Thymus (tissue), 11 donors: ENCODE measurements at regions not wholly inside any gene's neighbourhood (a gene's known extent, or its start where the extent isn't known, plus 50 kb on each side); places are given as distances from the start of the nearest gene placed in this dataset.

Source experiments
- DNase-seq, 9 donors: peaks; one replicate each; pipeline ENCODE4 v3.0.0-alpha.2; 2013; ENCODE audit warnings: low spot score in 9 of 9, low read depth in 6 of 9, missing footprints in 1 of 9
- H3K27ac ChIP-seq, 2 donors: one replicate each; pipeline ENCODE4 v1.5.1; 2013; ENCODE audit warnings: control low read depth in 1 of 2, low read depth in 1 of 2, low read length in 1 of 2, mild to moderate bottlenecking in 1 of 2, moderate library complexity in 1 of 2
- H3K27me3 ChIP-seq, 2 donors: one replicate each; pipeline ENCODE4 v1.5.1; 2013; ENCODE audit warnings: low read length in 1 of 2; ENCODE audit not compliant: control insufficient read depth in 2 of 2, insufficient read depth in 1 of 2
- H3K36me3 ChIP-seq, 2 donors: one replicate each; pipeline ENCODE4 v1.5.1; 2013; ENCODE audit warnings: low read length in 1 of 2, mild to moderate bottlenecking in 1 of 2, moderate library complexity in 1 of 2; ENCODE audit not compliant: control insufficient read depth in 2 of 2, insufficient read depth in 2 of 2
- H3K4me1 ChIP-seq, 2 donors: one replicate each; pipeline ENCODE4 v1.5.1; 2013; ENCODE audit warnings: low read length in 2 of 2; ENCODE audit not compliant: control insufficient read depth in 2 of 2, insufficient read depth in 2 of 2
- H3K4me3 ChIP-seq, 2 donors: one replicate each; pipeline ENCODE4 v1.5.1; 2013; ENCODE audit warnings: low read length in 2 of 2, control low read depth in 1 of 2, mild to moderate bottlenecking in 1 of 2
- H3K9me3 ChIP-seq, 2 donors: one replicate each; pipeline ENCODE4 v1.5.1; 2013; ENCODE audit warnings: low read length in 1 of 2, mild to moderate bottlenecking in 1 of 2; ENCODE audit not compliant: control insufficient read depth in 2 of 2, insufficient read depth in 1 of 2
- WGBS: extraction: QIAGEN DNeasy Blood & Tissue Kit; methylation state at CpG from one replicate; pipeline ENCODE4 v1.1.7; 2013; 5-methylcytosine and 5-hydroxymethylcytosine counted together
- donor health status: healthy.

DNA sequence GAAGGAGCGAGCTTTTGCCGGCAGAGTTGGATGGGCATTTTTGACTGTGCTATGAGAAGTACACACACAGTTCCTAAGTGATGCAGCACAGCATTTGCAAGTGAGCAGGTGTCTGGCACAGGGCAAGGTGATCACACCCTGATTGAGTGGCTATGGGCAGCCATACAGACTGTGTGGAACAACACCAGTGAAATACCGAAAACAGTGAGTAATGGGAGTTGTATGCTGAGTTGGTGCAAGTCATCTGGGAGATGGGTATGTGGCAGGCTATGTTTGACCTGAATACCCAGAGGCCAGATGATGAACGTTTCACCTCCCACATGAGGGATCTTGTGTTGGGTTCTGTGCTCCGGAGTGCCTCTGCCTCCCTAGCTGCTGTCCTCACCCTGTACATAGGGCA lies 53.5 kb upstream of the TIPARP start:
- no peak for DNase-seq
- Histone ChIP-seq H3K4me3 (no peak overlapping the region), H3K36me3 (no peaks in the 10 kb centered on the region), H3K9me3 (peaks cover 0 to 5% of the 10 kb centered on the region in 2 donors), H3K4me1 (no peaks in the 10 kb centered on the region), H3K27ac (no peak overlapping the region), H3K27me3 (no peaks in the 10 kb centered on the region)
- 97% methylated on average over 5 of the region's 5 CpGs for WGBS

DNA sequence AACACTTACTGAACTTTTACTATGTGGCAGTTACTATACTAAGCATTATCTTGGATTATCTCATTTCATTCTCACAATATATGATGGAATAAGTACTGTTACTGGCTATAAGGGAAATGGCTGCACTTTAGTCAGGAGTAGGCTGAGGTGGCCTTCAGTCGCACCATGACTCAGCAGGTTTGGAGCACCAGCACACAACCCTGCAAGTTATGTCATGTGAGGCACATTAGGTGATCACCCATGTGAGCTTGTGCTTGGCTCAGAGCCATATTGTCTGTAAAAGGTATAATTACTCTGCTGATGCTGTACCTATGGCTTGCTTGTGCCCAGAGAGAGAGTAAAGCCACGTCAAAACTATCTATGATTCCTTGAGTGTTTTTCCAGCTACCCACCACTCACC lies 54.1 kb upstream of the TIPARP start:
- Histone ChIP-seq H3K9me3 (peaks cover 0 to 4% of the 10 kb centered on the region in 2 donors), H3K4me1 (no peaks in the 10 kb centered on the region), H3K36me3 (no peaks in the 10 kb centered on the region), H3K4me3 (no peak overlapping the region), H3K27ac (no peak overlapping the region), H3K27me3 (no peaks in the 10 kb centered on the region)
- DNase-seq: no peak
- 87% methylated on average over 2 of the region's 2 CpGs for WGBS

DNA sequence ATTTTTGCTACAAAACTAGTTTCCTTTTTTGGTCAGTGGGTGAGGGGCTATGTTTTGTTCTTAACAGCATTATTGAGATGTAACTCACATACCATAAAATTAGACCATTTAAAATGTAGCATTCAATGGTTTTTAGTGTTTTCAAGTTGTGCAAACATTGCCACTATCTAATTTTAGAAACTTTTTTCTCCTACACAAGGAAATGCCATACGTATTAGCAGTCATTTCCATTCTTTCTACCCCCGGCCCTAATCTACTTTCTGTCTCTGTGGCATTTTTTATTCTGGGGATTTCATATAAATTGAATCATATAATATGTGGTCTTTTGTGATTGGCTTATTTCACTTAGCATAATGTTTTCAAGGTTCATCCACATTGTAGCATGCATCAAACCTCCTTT lies 55.0 kb upstream of the TIPARP start:
- WGBS: 97% methylated on average over 2 of the region's 2 CpGs
- Histone ChIP-seq H3K27me3 (no peaks in the 10 kb centered on the region), H3K27ac (no peak overlapping the region), H3K4me3 (no peak overlapping the region), H3K4me1 (no peaks in the 10 kb centered on the region), H3K9me3 (no peaks in the 10 kb centered on the region), H3K36me3 (no peaks in the 10 kb centered on the region)
- no peak for DNase-seq

DNA sequence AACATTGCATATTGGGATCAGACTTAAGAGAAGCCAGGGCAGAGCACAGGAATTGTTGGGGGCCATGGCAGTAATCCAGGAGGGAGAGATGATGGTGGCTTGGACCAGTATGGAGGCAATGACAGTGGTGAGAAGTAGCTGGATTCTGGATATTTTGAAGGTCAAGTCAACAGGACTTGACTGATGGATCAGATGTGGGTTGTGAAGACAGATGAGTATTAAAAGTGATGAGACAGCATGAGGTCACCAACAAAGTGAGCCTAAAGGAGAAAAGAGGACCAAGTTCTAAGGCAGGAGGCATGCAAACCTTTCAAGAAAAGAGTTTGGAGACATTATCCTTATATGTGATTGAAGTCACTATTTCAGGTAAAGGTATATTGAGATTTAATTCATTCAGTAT lies 56.6 kb upstream of the TIPARP start:
- no peak for DNase-seq
- Histone ChIP-seq H3K9me3 (no peaks in the 10 kb centered on the region), H3K27ac (no peak overlapping the region)

DNA sequence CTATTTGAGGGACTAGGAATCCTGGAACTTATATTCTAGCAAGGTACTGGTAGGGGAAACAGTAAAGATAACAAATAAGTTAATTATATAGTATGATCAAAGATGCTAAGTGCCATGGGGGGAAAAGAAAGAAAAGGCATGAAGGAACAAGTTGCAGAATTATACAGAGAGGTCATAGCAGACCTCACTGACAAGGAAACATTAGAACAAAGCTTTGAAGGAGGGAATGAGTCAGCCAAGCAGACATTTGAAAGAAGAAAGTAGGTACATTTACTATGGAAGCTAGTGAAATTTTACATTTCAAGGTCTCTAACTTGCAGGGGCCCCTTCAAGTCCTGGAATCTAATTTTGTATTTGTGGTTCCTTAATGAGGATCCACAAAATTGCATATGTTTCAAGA lies 57.2 kb upstream of the TIPARP start:
- Histone ChIP-seq H3K27ac (no peak overlapping the region), H3K36me3 (no peaks in the 10 kb centered on the region), H3K4me3 (no peak overlapping the region), H3K4me1 (no peaks in the 10 kb centered on the region), H3K9me3 (no peaks in the 10 kb centered on the region), H3K27me3 (no peaks in the 10 kb centered on the region)
- no peak for DNase-seq

More for the DNA sequence above, 56.6 kb upstream of the TIPARP start:
- Histone ChIP-seq H3K4me1 (no peaks in the 10 kb centered on the region), H3K27me3 (no peaks in the 10 kb centered on the region), H3K36me3 (no peaks in the 10 kb centered on the region), H3K4me3 (no peak overlapping the region)

DNA sequence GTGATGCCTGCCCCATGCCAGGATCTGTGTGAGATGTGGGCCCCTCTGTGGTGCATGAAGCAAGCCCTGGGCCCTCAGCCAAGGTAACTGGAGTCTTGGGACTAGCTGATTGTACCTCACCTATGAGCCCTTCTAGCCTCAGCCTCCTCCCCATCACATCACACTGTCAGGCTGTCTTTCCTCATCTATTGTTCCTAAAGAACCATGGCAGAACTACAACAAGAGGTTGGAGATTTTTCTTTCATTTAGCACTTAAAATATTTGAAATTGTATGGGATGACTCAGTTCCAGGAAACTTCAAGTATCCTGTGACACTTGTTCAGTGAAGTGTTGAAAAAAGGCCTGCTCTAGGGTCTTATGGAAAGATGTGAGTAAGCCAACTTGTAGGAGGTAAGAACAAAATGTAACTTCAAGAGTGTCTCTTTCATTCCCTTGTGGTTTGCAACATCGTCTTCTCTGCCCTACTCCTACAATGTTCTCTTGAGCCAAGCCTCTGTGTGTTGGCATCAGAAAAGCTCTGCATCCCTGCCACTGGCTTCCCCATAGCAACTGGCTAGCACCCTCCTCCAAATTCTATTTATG lies 58.7 kb upstream of the TIPARP start:
- H3K4me3 ChIP-seq: no peak overlapping the region
- H3K4me1 ChIP-seq: no peaks in the 10 kb centered on the region
- H3K27ac ChIP-seq: no peak overlapping the region
- 88% methylated on average over 1 of the region's 1 CpG for WGBS
- H3K9me3 ChIP-seq: no peaks in the 10 kb centered on the region
- no peaks in the 10 kb centered on the region for H3K27me3 ChIP-seq
- no peak for DNase-seq
- H3K36me3 ChIP-seq: no peaks in the 10 kb centered on the region

DNA sequence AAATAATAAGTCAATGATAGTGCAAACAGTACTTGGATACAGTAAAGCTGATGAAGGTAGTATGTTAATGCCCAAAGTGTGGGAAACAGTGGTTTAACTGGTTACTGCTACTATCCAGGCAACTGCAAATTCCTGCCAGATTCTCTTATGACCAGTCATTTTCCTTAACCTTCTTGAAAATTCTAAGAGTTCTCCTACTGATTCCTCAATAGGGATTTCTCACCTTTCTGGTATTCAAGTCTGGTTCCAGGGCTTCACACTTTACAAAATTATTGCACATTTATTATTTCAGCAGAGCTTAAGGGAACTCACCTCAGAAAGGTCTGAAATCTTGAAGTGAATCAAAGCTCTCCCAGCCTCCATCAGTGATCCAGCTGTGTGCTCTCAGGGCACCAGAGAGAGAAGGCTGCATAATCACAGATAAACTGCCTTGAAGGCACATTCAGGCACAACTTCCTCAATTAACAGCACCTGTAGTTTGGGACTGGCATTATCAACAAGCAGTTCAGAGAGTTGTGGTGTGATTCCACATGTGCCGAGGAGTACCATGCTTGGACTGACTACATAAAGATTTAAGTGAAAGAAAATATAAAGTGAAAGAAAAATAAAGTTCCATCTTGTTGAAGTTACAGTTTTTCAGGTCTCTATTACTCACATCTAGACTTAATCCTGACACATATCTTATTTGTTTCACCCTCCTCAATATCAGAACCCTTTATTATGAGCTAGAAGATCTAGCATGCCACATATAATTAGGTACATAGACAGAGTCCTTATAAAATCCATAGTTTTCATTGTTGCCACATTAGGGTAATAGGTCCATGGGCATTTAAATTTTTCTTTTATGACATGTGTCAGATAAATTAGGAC lies 59.5 kb upstream of the TIPARP start:
- Histone ChIP-seq H3K4me3 (no peak overlapping the region), H3K4me1 (no peaks in the 10 kb centered on the region), H3K27ac (no peak overlapping the region), H3K9me3 (no peaks in the 10 kb centered on the region), H3K36me3 (no peaks in the 10 kb centered on the region), H3K27me3 (no peaks in the 10 kb centered on the region)
- DNase-seq: no peak
- 27% methylated on average over 1 of the region's 1 CpG for WGBS

DNA sequence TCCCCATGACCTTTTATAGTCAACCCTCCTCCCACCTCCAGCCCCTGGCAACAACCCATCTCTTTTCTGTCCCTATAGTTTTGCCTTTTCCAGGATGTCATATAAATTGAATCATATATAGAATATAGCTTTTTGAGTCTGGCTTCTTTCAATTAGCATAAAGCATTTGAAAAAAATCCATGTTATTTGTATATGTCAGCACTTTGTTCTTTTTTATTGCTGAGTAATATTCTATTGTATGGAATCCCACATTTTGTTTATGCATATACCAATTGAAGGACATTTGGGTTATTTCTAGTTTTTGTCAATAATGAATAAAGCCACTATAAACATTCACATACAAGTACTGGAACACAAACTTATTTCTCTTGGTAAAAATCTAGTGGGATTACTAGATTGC lies 58.0 kb upstream of the SSR3 start:
- Histone ChIP-seq H3K4me1 (no peaks in the 10 kb centered on the region), H3K27me3 (no peaks in the 10 kb centered on the region), H3K9me3 (no peaks in the 10 kb centered on the region), H3K36me3 (no peaks in the 10 kb centered on the region), H3K4me3 (no peak overlapping the region), H3K27ac (no peak overlapping the region)
- no peak for DNase-seq

DNA sequence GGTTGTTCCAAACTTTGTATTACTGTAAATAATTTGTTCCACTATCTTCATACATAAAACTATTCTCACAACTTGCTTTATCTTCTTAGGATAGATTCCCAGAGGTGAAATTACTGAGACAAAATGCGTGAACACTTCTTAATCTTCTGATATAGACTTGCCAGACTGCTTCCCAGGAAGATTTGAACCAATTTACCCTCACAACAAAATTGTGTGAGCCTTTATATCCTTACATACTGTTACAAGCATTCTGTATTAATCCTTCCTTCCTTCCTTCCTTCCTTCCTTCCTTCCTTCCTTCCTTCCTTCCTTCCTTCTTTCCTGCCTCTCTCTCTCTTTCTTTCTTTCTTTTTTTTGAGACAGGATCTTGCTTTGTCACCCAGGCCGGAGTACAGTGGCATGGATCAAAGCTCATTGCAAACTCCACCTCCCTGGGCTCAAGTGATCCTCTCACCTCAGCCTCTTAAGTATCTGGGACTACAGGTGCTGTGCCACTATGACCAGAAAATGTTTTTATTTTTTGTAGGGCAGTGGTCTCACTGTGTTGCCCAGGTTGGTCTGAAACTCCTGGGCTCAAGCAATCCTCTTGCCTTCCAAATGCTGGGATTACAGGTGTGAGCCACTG lies 57.1 kb upstream of the SSR3 start:
- H3K4me3 ChIP-seq: no peak overlapping the region
- H3K27me3 ChIP-seq: no peaks in the 10 kb centered on the region
- H3K36me3 ChIP-seq: no peaks in the 10 kb centered on the region
- no peaks in the 10 kb centered on the region for H3K9me3 ChIP-seq
- DNase-seq: no peak
- 91% methylated on average over 2 of the region's 2 CpGs for WGBS
- no peak overlapping the region for H3K27ac ChIP-seq
- H3K4me1 ChIP-seq: no peaks in the 10 kb centered on the region
